ENCODE measurements at regions not wholly inside any gene's neighbourhood (a gene's known extent, or its start where the extent isn't known, plus 50 kb on each side); places are given as distances from the start of the nearest gene placed in this dataset.

DNA sequence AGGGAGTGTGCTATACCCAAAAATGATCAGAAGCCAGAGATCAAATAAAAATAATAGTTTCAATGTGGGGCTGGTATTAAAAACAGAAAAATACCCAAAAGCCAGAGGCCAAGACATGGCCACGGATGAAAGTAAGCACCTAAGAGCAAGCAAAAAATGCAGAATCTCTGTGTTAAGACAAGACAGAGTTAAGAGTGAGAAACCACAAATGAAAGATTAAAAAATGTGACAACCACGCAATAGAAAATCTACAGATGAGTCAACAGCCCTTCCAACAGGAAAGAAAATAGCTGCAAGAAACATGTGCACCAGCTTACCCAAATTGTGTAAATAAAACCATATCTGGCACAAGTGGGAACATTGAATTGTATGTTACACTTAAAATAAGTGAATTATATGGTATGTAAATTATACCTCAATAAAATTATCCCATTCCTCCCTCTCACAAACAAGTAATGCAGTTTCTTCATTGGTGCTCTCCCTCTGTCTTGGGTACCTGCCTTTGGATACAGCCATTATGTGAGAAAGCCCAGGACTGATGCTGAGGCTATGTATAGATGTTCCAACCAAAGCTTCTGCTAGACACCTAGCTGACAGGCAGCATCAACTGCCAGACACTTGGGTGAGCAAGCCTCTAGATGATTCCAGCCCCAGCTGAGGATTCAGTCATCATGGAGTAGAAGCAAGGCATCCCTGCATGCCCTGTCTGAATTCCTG is 55.3 kb upstream of the UFL1 start:
- no peak for DNase-seq

DNA sequence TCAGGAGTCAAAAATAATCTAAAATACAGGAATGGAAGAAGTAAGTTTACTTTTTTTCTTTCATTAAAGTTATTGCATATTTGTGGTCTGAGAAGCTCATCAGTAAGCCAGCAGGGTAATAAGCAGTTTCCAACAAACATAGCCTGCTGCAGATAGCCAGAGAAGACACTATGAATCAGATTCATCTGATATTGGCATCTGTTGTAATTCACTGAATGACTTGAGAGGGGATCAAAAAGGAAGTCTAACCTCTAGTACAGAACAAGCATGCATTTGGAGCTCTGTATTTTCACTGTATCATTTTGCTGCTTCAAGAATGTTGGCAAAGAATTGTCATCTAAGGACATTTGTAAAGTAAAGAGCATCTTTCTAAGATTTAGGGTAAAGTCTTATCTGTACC is 53.8 kb upstream of the UFL1 start:
- DNase-seq: no peak

DNA sequence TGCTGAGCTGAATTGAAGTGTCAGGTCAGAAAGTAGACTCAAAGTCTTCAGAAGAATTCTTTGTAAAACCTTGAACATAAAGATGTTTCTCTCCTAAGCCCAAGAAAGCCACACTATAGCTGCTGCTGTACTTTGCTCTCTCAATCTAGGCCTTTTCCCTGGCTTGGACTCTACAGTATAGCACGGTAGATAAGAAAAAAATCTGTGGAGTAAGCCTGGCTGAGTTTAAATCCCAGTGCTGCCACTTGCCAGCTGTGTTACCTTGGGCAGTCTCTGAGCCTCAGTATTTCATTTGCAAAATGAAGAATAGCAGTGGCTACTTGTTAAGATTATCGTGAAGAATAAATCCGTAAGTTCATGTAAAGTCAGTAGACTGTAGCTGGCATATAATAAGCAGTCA is 53.3 kb upstream of the UFL1 start:
- no peak for DNase-seq

DNA sequence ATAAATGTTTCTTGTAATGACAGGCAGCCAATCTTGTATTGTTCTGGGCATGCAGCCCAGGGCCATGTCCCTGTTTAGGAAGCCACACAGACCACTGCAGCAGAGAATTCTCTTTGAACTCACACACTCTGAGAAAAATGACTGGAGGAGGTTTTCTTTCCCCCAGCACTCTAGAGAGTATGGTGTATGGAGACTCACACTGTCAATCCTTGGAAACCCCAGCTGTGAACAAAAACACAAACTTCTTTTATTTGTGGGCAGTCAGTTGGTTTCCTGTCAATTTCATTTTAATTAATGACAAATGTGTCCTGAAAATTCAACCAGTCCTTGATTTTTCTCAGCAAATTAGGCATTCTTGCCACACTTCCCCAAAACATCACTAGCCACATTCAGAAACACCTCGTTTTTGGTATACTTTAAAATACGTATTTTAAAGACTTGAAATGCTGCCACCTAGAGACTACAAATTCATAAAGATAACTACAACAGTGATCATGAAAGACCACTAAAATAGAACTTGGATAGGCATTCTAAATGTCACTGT is 52.9 kb upstream of the UFL1 start:
- DNase-seq: no peak

DNA sequence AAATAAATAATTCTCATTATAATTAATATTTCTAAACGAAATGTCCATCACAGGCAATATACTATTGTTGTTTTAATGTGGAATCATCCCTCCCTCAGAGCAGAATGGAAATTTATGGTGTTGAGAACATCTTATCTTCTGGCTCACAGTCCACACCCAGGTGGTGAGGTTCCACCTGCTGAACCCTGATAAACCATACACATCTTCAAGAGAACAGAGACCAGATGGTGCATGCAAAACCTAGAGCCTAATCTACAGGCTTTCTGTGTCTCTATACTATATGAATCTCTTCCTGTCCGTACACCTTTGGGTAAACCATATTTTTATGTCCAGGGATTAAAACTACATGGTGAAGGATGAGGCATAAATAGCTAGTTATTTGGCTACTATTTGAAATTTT is 52.3 kb upstream of the UFL1 start:
- DNase-seq: no peak

DNA sequence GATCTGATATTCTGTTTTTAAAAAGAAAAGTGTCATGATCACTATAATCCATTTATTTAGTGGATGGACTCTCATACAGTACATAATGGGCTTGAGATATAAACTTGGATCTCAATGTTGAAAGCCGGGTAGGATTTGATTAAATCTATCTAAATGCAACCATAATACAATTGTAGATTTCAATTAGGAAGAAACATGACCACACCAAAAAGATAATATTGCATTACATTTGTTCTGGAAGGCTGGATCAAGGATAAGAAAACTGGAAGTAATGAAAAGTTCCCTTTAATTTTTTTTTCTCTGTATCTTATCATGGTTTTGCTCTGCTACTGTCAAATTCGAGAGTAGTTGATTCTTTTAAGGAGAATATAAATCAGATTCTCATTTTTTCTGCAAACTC is 51.3 kb upstream of the UFL1 start:
- no peak for DNase-seq

Data from NCI-H187 (cell line).